GM21447 (cell line): ENCODE measurements at regions not wholly inside any gene's neighbourhood (a gene's known extent, or its start where the extent isn't known, plus 50 kb on each side); places are given as distances from the start of the nearest gene placed in this dataset.
"Not testable (repeated sequence)": the region's sequence is repeated elsewhere in the genome, so short reads cannot be mapped to it uniquely, and the experiment has no call there.

Experiments used
- ATAC-seq: cut with Tn5 transposase; IDR thresholded peaks from one replicate; pipeline ENCODE4 v1.9.1; 2021; ENCODE audit not compliant: unreplicated experiment

DNA sequence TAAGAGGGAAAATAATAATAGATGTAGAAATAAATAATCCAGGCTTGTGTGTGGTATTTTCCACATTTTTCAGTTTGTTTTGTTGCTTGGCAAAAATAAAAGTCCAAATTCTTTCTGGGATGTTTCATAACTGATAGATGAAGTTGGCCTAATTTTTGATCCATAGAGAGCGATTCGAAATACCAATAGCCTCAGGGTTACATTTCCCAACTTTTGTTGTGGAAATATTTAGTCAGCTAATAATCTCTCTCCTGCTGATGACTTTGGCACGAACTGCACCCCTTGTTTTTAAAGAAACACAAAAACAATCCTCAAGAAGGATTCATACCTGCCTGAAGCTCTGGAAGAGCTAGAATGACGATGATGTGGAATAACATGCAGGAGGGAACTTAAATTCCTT lies 483.2 kb downstream of the ADRA2A start:
- no peak for ATAC-seq

- ATAC-seq, result no peak
Observed at GRCh38 chr10:111561124-111561523, 484.3 kb downstream of the ADRA2A start.

DNA sequence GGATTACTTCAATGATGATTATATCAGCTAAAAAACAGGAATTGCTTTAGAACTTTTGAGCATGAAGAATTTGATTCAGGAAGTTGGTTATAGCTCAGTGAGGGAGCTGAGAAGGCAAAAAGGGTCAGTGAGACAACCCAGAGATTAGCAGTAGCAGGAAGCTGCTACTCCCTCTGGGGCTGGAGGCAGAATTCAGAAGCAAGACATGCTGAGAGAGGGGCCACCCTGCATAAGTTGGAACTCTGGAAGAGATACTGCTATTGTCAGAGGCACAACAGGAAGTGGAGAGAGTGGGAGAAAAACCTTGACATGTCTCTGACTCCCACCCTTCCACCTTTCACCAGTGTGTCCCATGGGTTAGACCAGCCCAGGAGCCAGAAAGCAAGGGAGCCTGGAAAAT lies 488.7 kb downstream of the ADRA2A start:
- ATAC-seq, result no peak

- no peak for ATAC-seq
Observed at GRCh38 chr10:111578076-111578475, 501.2 kb downstream of the ADRA2A start.

GRCh38 chr10:111579473-111579872 lies 502.6 kb downstream of the ADRA2A start:
- no peak for ATAC-seq

DNA sequence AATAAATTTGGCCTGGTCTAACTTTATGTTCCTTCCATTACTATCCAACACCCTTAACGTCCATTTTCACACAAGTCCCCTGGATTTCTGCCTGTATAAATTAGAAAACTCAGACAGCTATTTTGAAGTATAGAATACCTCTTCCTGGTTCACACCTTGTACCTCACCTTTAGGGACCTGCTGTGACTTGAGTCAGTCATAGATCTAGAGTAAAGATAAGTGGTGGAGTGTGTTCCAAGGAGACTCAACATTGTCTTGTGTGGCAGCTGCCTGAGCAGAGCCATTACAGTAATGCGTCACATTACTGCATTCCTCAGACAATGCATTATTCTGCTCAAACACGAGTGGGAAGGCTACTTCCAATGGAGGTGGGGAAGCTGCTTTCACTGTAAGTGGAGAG lies 513.9 kb downstream of the ADRA2A start:
- ATAC-seq, result no peak

DNA sequence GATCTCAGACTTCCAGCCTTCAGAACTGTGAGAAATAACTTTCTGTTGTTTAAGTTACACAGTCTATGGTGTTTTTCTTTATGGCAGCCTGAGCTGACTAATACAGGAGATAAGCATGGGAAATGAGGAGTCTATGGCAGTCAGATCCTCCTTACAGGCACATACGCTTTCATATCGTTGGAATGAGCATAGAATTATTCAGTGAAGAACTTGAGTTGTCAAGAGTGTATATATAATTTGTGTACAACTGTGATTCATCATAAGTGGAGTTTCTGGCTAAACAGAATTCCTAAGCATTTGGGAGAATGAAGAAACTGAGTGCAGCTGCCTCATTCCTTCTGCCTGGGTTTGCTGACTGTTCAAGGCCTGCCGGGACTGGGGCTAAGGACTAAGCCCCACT lies 516.7 kb downstream of the ADRA2A start:
- ATAC-seq, result no peak

GRCh38 chr10:111595173-111595572 lies 518.3 kb downstream of the ADRA2A start:
- no peak for ATAC-seq

DNA sequence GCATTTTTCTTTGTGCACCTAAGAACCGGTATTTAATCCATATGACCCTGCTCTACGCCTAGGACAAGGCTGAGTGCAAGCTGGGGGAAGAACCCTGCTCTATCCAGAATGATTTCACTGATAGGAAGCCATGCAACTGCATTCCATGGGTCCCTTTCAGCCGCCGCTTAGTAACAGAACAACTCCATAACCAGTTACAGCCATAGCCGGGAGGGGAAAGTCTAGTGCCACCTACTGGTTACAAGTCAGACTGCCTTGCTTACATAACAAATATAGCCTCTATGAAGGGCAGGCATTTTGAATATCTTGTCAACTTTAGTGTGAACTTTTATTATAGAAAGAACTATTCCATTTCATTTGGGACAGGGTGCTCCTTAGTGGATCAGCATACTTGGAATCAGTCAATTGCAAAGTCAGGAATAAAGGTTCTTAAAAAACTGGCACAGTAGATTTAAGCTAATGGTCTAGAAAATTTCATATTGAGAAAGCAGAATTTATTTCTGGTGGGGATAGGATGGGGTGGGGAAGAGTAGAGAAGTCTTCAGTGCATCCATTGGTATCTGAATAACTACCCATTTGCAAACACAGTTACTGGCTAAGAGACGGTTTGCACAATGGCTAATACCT lies 521.7 kb downstream of the ADRA2A start:
- ATAC-seq, result peak; percentile 91

GRCh38 chr10:111599943-111600342 lies 523.1 kb downstream of the ADRA2A start:
- no peak for ATAC-seq

GRCh38 chr10:111600772-111601171 lies 523.9 kb downstream of the ADRA2A start:
- no peak for ATAC-seq

- ATAC-seq, result no peak
Observed at GRCh38 chr10:111612273-111612672, 535.4 kb downstream of the ADRA2A start.

DNA sequence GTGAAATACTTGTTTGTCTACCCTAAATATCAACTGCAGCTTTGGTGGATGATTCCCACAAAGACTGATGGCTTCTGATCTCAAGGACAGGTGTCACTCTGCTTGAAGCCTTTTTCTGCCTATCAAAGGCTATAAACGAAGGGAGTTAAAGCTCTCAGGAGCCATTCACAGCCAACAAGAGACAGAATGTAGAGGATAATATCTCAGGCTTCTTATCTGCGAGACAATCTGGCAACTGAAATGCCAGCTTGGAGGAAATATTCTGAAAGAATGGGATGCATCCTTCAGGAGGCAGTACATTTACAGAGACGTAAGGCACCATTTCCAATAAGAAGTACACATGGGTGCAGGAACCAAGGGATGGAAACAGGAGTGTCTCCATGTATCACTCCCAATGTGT lies 549.4 kb downstream of the GPAM start:
- no peak for ATAC-seq

GRCh38 chr10:111646021-111646420 lies 537.5 kb downstream of the GPAM start:
- ATAC-seq, result no peak

GRCh38 chr10:111648046-111648445 lies 535.5 kb downstream of the GPAM start:
- ATAC-seq, result no peak

DNA sequence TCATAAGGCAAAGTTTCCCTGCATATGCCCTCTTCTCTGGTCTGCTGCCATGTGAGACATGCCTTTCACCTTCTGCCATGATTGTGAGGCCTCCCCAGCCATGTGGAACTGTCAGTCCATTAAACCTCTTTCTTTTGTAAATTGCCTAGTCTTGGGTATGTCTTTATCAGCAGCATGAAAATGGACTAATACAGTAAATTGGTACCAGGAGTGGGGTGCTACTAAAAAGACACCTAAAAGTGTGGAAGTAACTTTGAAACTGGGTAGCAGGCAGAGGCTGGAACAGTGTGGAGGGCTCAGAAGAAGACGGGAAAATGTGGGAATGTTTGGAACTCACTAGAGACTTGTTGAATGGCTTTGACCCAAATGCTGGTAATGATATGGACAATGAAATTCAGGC lies 534.5 kb downstream of the GPAM start:
- not testable (repeated sequence) for ATAC-seq

GRCh38 chr10:111650088-111650487 lies 533.5 kb downstream of the GPAM start:
- ATAC-seq, result no peak

DNA sequence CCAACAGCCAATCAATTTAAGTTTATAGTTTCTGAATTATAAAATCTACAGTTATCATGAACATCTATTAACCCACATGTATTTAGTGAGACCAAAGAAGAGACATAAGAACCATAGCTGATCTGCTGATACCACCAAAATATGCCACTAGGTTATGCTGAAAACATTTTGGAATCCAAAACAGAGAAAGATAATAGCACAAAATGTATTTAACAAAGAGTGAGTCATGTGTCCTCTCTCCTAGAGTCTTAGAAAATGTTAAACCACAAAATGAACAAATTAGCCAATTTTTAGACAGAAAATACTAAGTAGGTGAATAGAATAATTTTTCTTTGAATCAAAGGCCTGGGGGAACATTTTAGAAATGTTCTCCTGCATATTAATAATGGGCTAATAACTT lies 527.5 kb downstream of the GPAM start:
- no peak for ATAC-seq

- no peak for ATAC-seq
Observed at GRCh38 chr10:111677759-111678158, 505.8 kb downstream of the GPAM start.

DNA sequence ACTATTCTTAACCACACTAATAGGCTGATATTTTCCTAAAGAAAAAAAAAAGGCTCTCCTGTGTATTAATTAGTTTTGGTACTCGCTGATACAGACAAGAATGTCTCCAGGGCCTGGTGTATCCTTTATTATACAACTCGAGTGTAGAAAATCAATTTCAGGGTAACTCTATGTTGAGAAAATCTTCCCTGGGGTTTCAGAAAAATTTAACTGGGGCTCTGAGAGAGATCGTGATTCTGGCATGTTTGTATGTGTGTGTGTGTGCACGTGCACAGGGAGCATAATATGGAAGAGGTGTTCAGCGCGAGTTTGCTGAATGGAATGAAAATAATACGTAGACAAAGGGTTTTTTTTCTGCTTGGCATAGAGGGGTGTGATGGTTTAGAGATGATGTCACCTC lies 496.8 kb downstream of the GPAM start:
- no peak for ATAC-seq

DNA sequence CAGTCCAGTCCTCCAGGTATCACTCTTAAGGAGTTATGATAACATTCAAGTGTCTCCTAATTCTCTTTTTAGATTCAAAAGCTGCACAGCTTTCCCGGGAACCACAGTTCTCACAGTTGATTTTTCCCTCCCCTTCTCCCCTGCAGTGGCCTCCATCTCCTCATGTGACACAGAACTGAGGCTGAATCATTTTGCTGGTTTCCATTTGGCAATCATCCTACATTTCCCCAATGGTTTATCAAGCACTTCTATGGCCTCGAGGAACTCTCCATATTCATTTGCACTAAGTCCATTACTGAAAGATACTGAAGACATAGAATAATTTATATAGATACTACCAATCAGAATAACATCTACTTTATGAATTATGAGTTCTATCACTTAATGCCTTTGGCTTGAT lies 484.9 kb downstream of the GPAM start:
- ATAC-seq, result no peak

DNA sequence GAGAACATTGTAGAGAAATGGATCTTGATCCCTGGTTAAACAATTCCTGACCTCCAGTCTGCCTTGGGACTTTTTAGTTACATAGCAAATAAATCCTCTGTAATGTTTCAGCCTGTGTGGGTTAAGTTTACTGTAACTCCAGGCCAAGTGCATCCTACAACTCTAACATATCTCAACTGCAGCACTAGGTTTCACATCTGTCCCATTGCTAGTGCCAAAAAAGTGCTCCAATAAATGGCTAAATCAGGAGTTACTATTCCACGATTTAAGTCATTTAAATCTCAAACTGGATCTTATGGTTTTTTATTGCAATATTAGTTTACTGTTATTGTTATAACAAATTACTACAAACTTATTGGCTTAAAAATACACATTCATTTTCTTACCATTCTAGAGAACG lies 479.6 kb downstream of the GPAM start:
- no peak for ATAC-seq

- no peak for ATAC-seq
Observed at GRCh38 chr10:111705021-111705420, 478.5 kb downstream of the GPAM start.

DNA sequence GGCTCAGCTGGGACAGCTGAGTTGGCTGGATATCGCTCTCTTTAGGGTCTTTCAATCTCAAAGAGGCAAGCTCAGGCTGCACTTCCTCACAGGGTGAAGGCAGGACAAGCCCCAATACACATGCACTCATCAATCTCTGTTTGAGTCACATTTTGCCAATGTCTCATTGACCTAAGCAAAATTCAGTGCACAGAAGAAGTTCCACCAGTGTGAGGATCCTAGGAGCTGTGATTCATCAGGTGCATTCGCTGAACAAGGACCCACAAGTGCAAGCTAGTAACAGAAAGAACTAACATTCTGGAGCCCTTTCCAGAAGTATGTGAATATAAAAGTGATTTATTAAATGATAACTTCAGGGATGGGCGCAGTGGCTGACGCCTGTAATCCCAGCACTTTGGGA lies 477.2 kb downstream of the GPAM start:
- ATAC-seq, result no peak
